Osteoblast (primary cell): ENCODE measurements at regions not wholly inside any gene's neighbourhood (a gene's known extent, or its start where the extent isn't known, plus 50 kb on each side); places are given as distances from the start of the nearest gene placed in this dataset.

Experiments
- DNase-seq: peaks from one replicate; pipeline ENCODE4 v3.0.0; 2011; ENCODE audit warnings: low spot score, mixed read lengths; ENCODE audit not compliant: insufficient read length; ENCODE audit errors: missing footprints
- H2AFZ ChIP-seq: 2 replicates; pipeline ENCODE4 v1.6.0; 2011; ENCODE audit warnings: mild to moderate bottlenecking, low read length
- H3K27ac ChIP-seq: 2 replicates; pipeline ENCODE4 v1.5.1; 2011; ENCODE audit warnings: mild to moderate bottlenecking, low read depth, low read length, moderate library complexity
- H3K27me3 ChIP-seq: 2 replicates; pipeline ENCODE4 v1.6.0; 2012; ENCODE audit warnings: mild to moderate bottlenecking, control low read depth, inconsistent platforms, low read length, moderate library complexity; ENCODE audit not compliant: insufficient read depth
- H3K36me3 ChIP-seq: 2 replicates; pipeline ENCODE4 v1.5.1; 2011; ENCODE audit warnings: mild to moderate bottlenecking, low read length, control low read depth, moderate library complexity; ENCODE audit not compliant: insufficient read depth
- H3K4me1 ChIP-seq: 2 replicates; pipeline ENCODE4 v1.5.1; 2011; ENCODE audit warnings: mild to moderate bottlenecking, low read length, control low read depth, moderate library complexity; ENCODE audit not compliant: insufficient read depth
- H3K4me2 ChIP-seq: 2 replicates; pipeline ENCODE4 v1.6.0; 2011; ENCODE audit warnings: mild to moderate bottlenecking, low read length; ENCODE audit not compliant: insufficient read depth
- H3K4me3 ChIP-seq: fragments of 200-600 bp; sonication (generic); 3 replicates; pipeline ENCODE4 v1.5.1; 2012; ENCODE audit warnings: mild to moderate bottlenecking, low read length, inconsistent platforms; ENCODE audit not compliant: insufficient read depth
- H3K79me2 ChIP-seq: 2 replicates; pipeline ENCODE4 v1.6.0; 2012; ENCODE audit warnings: mild to moderate bottlenecking, low read length, control low read depth, inconsistent platforms; ENCODE audit not compliant: insufficient read depth
- H3K9me3 ChIP-seq: 2 replicates; pipeline ENCODE4 v1.5.1; 2011; ENCODE audit warnings: low read depth, low read length, control low read depth
- H4K20me1 ChIP-seq: 2 replicates; pipeline ENCODE4 v1.6.0; 2012; ENCODE audit warnings: mild to moderate bottlenecking, low read length, control low read depth; ENCODE audit not compliant: insufficient read depth
- CTCF ChIP-seq: IDR thresholded peaks from 2 replicates; pipeline ENCODE4 v1.5.1; 2011; ENCODE audit warnings: mild to moderate bottlenecking, low read depth, low read length, moderate library complexity; ENCODE audit errors: extremely low read depth

- Histone ChIP-seq H3K4me1 (no peaks in the 10 kb centered on the region), H3K27ac (no peak overlapping the region), H3K9me3 (peaks cover 2% of the 10 kb centered on the region), H3K4me2 (no peak overlapping the region), H3K79me2 (no peaks in the 10 kb centered on the region), H3K27me3 (no peaks in the 10 kb centered on the region), H2AFZ (no peak overlapping the region), H4K20me1 (no peaks in the 10 kb centered on the region), H3K36me3 (no peaks in the 10 kb centered on the region), H3K4me3 (no peak overlapping the region)
- TF ChIP-seq CTCF = no peak
- DNase-seq = no peak
Observed at GRCh38 chr3:34449305-34449704, 650.9 kb downstream of the PDCD6IP start.

- Histone ChIP-seq H3K4me2 (no peak overlapping the region), H3K4me3 (no peak overlapping the region), H3K79me2 (no peaks in the 10 kb centered on the region), H3K27ac (no peak overlapping the region), H3K36me3 (no peaks in the 10 kb centered on the region), H2AFZ (no peak overlapping the region), H3K9me3 (peaks cover 3% of the 10 kb centered on the region), H3K27me3 (no peaks in the 10 kb centered on the region), H4K20me1 (no peaks in the 10 kb centered on the region), H3K4me1 (no peaks in the 10 kb centered on the region)
- DNase-seq = no peak
- no peak for TF ChIP-seq CTCF
Observed at GRCh38 chr3:34463414-34463813, 665.0 kb downstream of the PDCD6IP start.

- Histone ChIP-seq H3K9me3 (peaks cover 3% of the 10 kb centered on the region), H3K4me1 (no peaks in the 10 kb centered on the region), H4K20me1 (no peaks in the 10 kb centered on the region), H3K79me2 (no peaks in the 10 kb centered on the region), H3K27me3 (no peaks in the 10 kb centered on the region), H3K36me3 (no peaks in the 10 kb centered on the region), H3K4me2 (no peak overlapping the region), H2AFZ (no peak overlapping the region), H3K4me3 (no peak overlapping the region), H3K27ac (no peak overlapping the region)
- no peak for TF ChIP-seq CTCF
- DNase-seq = no peak
Observed at GRCh38 chr3:34464646-34465045, 666.2 kb downstream of the PDCD6IP start.

- Histone ChIP-seq H3K36me3 (no peaks in the 10 kb centered on the region), H3K4me1 (no peaks in the 10 kb centered on the region), H3K27me3 (no peaks in the 10 kb centered on the region), H3K79me2 (no peaks in the 10 kb centered on the region), H4K20me1 (no peaks in the 10 kb centered on the region), H2AFZ (no peak overlapping the region), H3K9me3 (no peaks in the 10 kb centered on the region), H3K27ac (no peak overlapping the region), H3K4me2 (no peak overlapping the region), H3K4me3 (no peak overlapping the region)
- TF ChIP-seq CTCF = no peak
- DNase-seq = no peak
Observed at GRCh38 chr3:34475851-34476250, 677.4 kb downstream of the PDCD6IP start.
